ENCODE measurements at regions not wholly inside any gene's neighbourhood (a gene's known extent, or its start where the extent isn't known, plus 50 kb on each side); places are given as distances from the start of the nearest gene placed in this dataset.

- TF ChIP-seq RAD21 (IDR thresholded peaks at IDR 0.05 in 1 of 2, conservative IDR thresholded peaks at IDR 0.05 in 1 of 2; ENCODE audit: low read depth in 2 of 2, low read length in 2 of 2), result no peak
- TF ChIP-seq POLR2AphosphoS5 (IDR thresholded peaks at IDR 0.05; ENCODE audit: low read depth, low read length), result no peak
- no peak for TF ChIP-seq TEAD4 (IDR thresholded peaks at IDR 0.05; ENCODE audit: low read depth, low read length)
Observed at GRCh38 chr5:24783596-24783995, 138.8 kb upstream of the CDH10 start (continued).

Measured in H1 (cell line).